GM20000 (cell line): ENCODE measurements at regions not wholly inside any gene's neighbourhood (a gene's known extent, or its start where the extent isn't known, plus 50 kb on each side); places are given as distances from the start of the nearest gene placed in this dataset.

Experiments
- DNase-seq: peaks from one replicate; pipeline ENCODE4 v3.0.0; 2012; ENCODE audit warnings: low spot score
- TF ChIP-seq, protein P1 (sequence below): IDR thresholded peaks from 2 replicates; pipeline ENCODE4 v1.5.1; 2012; ENCODE audit warnings: mild to moderate bottlenecking, control low read depth; ENCODE audit errors: extremely low read depth, missing control alignments

- no peak for DNase-seq
- TF ChIP-seq, protein P1, sequence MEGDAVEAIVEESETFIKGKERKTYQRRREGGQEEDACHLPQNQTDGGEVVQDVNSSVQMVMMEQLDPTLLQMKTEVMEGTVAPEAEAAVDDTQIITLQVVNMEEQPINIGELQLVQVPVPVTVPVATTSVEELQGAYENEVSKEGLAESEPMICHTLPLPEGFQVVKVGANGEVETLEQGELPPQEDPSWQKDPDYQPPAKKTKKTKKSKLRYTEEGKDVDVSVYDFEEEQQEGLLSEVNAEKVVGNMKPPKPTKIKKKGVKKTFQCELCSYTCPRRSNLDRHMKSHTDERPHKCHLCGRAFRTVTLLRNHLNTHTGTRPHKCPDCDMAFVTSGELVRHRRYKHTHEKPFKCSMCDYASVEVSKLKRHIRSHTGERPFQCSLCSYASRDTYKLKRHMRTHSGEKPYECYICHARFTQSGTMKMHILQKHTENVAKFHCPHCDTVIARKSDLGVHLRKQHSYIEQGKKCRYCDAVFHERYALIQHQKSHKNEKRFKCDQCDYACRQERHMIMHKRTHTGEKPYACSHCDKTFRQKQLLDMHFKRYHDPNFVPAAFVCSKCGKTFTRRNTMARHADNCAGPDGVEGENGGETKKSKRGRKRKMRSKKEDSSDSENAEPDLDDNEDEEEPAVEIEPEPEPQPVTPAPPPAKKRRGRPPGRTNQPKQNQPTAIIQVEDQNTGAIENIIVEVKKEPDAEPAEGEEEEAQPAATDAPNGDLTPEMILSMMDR = no peak
Observed at GRCh38 chr5:96236051-96236450, 197.0 kb downstream of the PCSK1 start.

DNA sequence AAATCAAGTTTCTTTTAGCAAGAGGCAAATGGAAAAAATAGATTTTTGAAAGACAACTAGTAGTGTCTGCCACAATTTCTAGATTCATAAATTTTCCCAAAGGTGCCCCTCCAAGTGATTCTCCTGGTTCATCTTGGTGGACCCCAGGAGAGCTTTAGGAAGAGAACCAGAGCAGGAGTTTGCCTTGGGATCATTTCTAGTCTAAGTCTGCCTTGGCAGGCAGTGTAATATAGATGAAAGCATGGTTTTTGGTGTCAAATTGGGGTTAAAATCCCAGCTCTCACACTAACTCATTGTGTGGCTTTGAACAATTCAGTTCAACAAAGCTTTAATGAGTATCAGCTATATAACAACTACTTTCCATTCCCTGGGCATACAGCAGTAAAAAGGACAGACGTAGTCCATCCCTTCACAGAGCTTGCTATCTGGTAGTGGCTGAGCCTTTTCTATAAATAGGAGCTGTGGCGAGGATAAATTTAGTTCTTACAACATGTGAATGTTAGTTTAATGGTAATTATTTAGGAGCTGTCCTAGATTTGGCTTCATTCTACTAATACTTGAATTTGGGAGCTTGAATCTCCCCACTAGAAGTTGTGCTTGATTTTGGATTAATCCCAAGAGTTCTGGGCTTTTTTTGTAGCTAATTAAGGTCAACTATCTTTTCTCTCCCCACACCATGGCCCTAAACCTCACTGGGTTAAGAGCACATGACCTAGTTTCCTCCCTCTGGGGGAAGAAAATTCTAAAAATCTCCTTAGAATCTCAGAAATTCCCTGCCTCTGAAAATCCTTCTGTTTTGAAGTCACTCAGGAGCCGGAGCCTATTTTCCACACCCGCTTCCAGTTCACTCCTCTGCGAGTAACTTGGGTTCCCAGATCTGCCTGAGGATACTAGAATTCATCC is 197.8 kb downstream of the PCSK1 start:
- TF ChIP-seq, protein P1 = no peak
- no peak for DNase-seq

- TF ChIP-seq, protein P1 = no peak
- no peak for DNase-seq
Observed at GRCh38 chr5:96232602-96233001, 200.4 kb downstream of the PCSK1 start.

DNA sequence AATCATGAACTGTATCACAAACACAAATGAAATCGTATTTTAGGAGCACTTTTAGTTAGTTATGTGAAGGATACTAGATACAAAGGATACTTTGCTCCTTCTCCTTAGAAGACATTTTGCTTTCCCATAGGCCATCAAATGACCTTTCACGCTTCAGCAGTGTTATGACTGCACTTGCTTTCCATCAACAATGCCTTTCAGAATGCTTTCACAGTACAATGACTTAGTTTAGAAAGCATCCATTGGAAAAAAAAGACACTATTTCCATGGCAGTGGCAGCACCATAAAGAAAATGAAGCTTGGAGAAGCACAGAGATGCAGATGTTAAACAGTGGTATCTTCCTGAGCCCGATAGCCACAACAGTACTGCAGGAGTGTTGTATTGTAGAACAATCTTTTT is 203.9 kb downstream of the PCSK1 start:
- TF ChIP-seq, protein P1 = no peak
- DNase-seq = no peak

GRCh38 chr5:96228408-96228807 is 204.6 kb downstream of the PCSK1 start:
- TF ChIP-seq, protein P1 = no peak

DNA sequence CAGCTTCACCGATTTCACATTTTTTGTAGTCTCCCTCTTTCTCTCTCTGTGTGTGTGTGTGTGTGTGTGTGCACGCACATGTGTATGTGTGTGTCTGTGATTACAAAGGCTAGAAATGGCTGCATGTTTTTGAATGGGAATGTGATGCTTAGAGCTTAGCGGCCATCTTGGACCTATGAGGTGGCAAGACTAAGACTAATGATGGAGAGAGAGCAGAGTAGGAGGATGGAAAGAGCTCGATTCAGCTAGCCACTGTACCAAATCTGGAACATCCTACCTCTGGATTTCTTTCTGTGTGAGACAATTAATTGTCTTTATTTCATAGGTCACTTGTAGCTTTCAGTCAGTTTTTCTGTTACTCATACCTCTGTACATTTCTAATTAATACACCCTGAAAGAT is 205.1 kb downstream of the PCSK1 start:
- no peak for DNase-seq
- TF ChIP-seq, protein P1 = no peak

More at GRCh38 chr5:96228408-96228807, 204.6 kb downstream of the PCSK1 start:
- DNase-seq = no peak

- TF ChIP-seq, protein P1 = no peak
- DNase-seq = no peak
Observed at GRCh38 chr5:96226941-96227552, 206.0 kb downstream of the PCSK1 start.
